Middle frontal gyrus (tissue), 1 donor: ENCODE measurements at regions not wholly inside any gene's neighbourhood (a gene's known extent, or its start where the extent isn't known, plus 50 kb on each side); places are given as distances from the start of the nearest gene placed in this dataset.
"Not testable (repeated sequence)": the region's sequence is repeated elsewhere in the genome, so short reads cannot be mapped to it uniquely, and the experiment has no call there.

Experiments used
- DNase-seq: peaks from one replicate; pipeline ENCODE4 v3.0.0-alpha.2; 2015; ENCODE audit warnings: low spot score; ENCODE audit errors: extremely low spot score

- no peak for DNase-seq
Observed at GRCh38 chr11:127986073-127986472, 601.3 kb downstream of the ETS1 start.

- DNase-seq = no peak
Observed at GRCh38 chr11:127972816-127973215, 614.5 kb downstream of the ETS1 start.

GRCh38 chr11:127971448-127971847, 615.9 kb downstream of the ETS1 start:
- DNase-seq = no peak

GRCh38 chr11:127966821-127967220, 620.5 kb downstream of the ETS1 start:
- no peak for DNase-seq

GRCh38 chr11:127965939-127966668, 621.3 kb downstream of the ETS1 start:
- DNase-seq = no peak

- DNase-seq = no peak
Observed at GRCh38 chr11:127962416-127962815, 624.9 kb downstream of the ETS1 start.

- no peak for DNase-seq
Observed at GRCh38 chr11:127950162-127950561, 637.2 kb downstream of the ETS1 start.

GRCh38 chr11:127943763-127944162, 643.6 kb downstream of the ETS1 start:
- DNase-seq = no peak

GRCh38 chr11:127943152-127943551, 644.2 kb downstream of the ETS1 start:
- no peak for DNase-seq

- DNase-seq = not testable (repeated sequence)
Observed at GRCh38 chr11:127941554-127941953, 645.8 kb downstream of the ETS1 start.

- DNase-seq = no peak
Observed at GRCh38 chr11:127939000-127939399, 648.4 kb downstream of the ETS1 start.

- DNase-seq = no peak
Observed at GRCh38 chr11:127935081-127935480, 652.3 kb downstream of the ETS1 start.

- not testable (repeated sequence) for DNase-seq
Observed at GRCh38 chr11:127933961-127934360, 653.4 kb downstream of the ETS1 start.

GRCh38 chr11:127931803-127932202, 655.6 kb downstream of the ETS1 start:
- DNase-seq = no peak

GRCh38 chr11:127926721-127927120, 660.6 kb downstream of the ETS1 start:
- no peak for DNase-seq

GRCh38 chr11:127925475-127925874, 661.9 kb downstream of the ETS1 start:
- DNase-seq = no peak

GRCh38 chr11:127919206-127920000, 668.0 kb downstream of the ETS1 start:
- DNase-seq = no peak

GRCh38 chr11:127902382-127902781, 685.0 kb downstream of the ETS1 start:
- no peak for DNase-seq

- no peak for DNase-seq
Observed at GRCh38 chr11:127898422-127899365, 688.7 kb downstream of the ETS1 start.

GRCh38 chr11:127895776-127896175, 691.6 kb downstream of the ETS1 start:
- no peak for DNase-seq

GRCh38 chr11:127894316-127894715, 693.0 kb downstream of the ETS1 start:
- DNase-seq = no peak
